ENCODE measurements at regions not wholly inside any gene's neighbourhood (a gene's known extent, or its start where the extent isn't known, plus 50 kb on each side); places are given as distances from the start of the nearest gene placed in this dataset.
A peak's percentile ranks its signal among the peaks of the same experiment; 100 is the strongest.
"Not testable (repeated sequence)": the region's sequence is repeated elsewhere in the genome, so short reads cannot be mapped to it uniquely, and the experiment has no call there.

- no peak for ATAC-seq
- intact Hi-C loops (cut with DNase I) = no loop called here
- no peak for DNase-seq (ENCODE audit: missing footprints)
Measured at GRCh38 chr10:44281662-44282061, 103.2 kb downstream of the CXCL12 start.

GRCh38 chr10:44281089-44281613, 103.7 kb downstream of the CXCL12 start:
- ATAC-seq (peak; percentile 75), DNase-seq (ENCODE audit: missing footprints) (peak; percentile 69)
- intact Hi-C loops (cut with DNase I) = no loop called here

GRCh38 chr10:44280226-44281014, 104.5 kb downstream of the CXCL12 start:
- peak; percentile 55 for ATAC-seq
- no peak for DNase-seq (ENCODE audit: missing footprints)
- intact Hi-C loops (cut with DNase I) = no loop called here

- no peak for ATAC-seq
- DNase-seq (ENCODE audit: missing footprints) = no peak
- intact Hi-C loops (cut with DNase I) = no loop called here
Measured at GRCh38 chr10:44279426-44280126, 105.3 kb downstream of the CXCL12 start.

GRCh38 chr10:44278837-44279324, 106.0 kb downstream of the CXCL12 start:
- no peak for ATAC-seq
- intact Hi-C loops (cut with DNase I) = no loop called here
- no peak for DNase-seq (ENCODE audit: missing footprints)

GRCh38 chr10:44268435-44268948, 116.4 kb downstream of the CXCL12 start:
- DNase-seq (ENCODE audit: missing footprints); ATAC-seq; intact Hi-C loops (cut with DNase I): not testable (repeated sequence)

- no peak for ATAC-seq
- DNase-seq (ENCODE audit: missing footprints) = no peak
- intact Hi-C loops (cut with DNase I) = no loop called here
Measured at GRCh38 chr10:44267007-44267406, 117.9 kb downstream of the CXCL12 start.

GRCh38 chr10:44264244-44264643, 120.7 kb downstream of the CXCL12 start:
- DNase-seq (ENCODE audit: missing footprints) (no peak), ATAC-seq (peak; percentile 36)
- intact Hi-C loops (cut with DNase I) = no loop called here

- peak; percentile 26 for ATAC-seq
- no peak for DNase-seq (ENCODE audit: missing footprints)
- intact Hi-C loops (cut with DNase I) = no loop called here
Measured at GRCh38 chr10:44263771-44264170, 121.1 kb downstream of the CXCL12 start.

GRCh38 chr10:44262551-44263251, 122.2 kb downstream of the CXCL12 start:
- ATAC-seq (no peak), DNase-seq (ENCODE audit: missing footprints) (no peak)
- intact Hi-C loops (cut with DNase I) = no loop called here

GRCh38 chr10:44261710-44262455, 123.0 kb downstream of the CXCL12 start:
- ATAC-seq = peak; percentile 48
- DNase-seq (ENCODE audit: missing footprints) = peak; percentile 69

GRCh38 chr10:44261296-44261695, 123.6 kb downstream of the CXCL12 start:
- intact Hi-C loops (cut with DNase I) = no loop called here
- ATAC-seq (peak; percentile 61), DNase-seq (ENCODE audit: missing footprints) (peak; percentile 68)

More at GRCh38 chr10:44261710-44262455, 123.0 kb downstream of the CXCL12 start:
- intact Hi-C loops (cut with DNase I) = no loop called here

GRCh38 chr10:44260286-44260928, 124.5 kb downstream of the CXCL12 start:
- no peak for DNase-seq (ENCODE audit: missing footprints)
- ATAC-seq = no peak
- intact Hi-C loops (cut with DNase I) = no loop called here

GRCh38 chr10:44259090-44259874, 125.6 kb downstream of the CXCL12 start:
- DNase-seq (ENCODE audit: missing footprints) (no peak), ATAC-seq (no peak)
- intact Hi-C loops (cut with DNase I) = no loop called here

- intact Hi-C loops (cut with DNase I) = no loop called here
Measured at GRCh38 chr10:44258460-44259089, 126.3 kb downstream of the CXCL12 start.

GRCh38 chr10:44258019-44258418, 126.9 kb downstream of the CXCL12 start:
- DNase-seq (ENCODE audit: missing footprints) = no peak
- no peak for ATAC-seq
- intact Hi-C loops (cut with DNase I) = no loop called here

More at GRCh38 chr10:44258460-44259089, 126.3 kb downstream of the CXCL12 start:
- DNase-seq (ENCODE audit: missing footprints) (no peak), ATAC-seq (no peak)

Data from Right ventricle myocardium inferior (tissue), 1 donor.